ENCODE measurements at regions not wholly inside any gene's neighbourhood (a gene's known extent, or its start where the extent isn't known, plus 50 kb on each side); places are given as distances from the start of the nearest gene placed in this dataset.

- no peak for DNase-seq
These were observed 420.3 kb downstream of the PCDH17 start for GRCh38 chr13:58051807-58052375.

GRCh38 chr13:58056426-58056825, 424.9 kb downstream of the PCDH17 start:
- DNase-seq: no peak

- DNase-seq: no peak
These were observed 428.1 kb downstream of the PCDH17 start for GRCh38 chr13:58059624-58060023.

DNA sequence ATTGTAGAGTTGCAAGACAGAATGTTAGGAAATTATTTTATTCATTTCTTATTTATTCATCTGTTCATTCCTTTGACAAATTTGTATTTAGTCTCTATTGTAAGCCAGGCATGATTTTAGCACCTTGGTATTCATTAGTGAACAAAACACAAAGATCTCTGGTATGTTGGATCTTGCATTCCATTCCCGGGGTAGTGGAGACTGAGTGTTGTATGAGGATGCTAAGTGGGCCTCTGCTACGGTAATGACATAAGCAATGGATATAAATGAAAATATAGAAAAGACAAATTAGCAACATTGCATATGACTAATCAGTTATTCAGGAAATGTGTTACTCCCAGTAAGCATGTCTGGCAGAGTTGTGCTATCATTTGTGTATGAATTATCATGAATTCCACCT, 449.3 kb downstream of the PCDH17 start:
- DNase-seq: no peak

GRCh38 chr13:58081301-58081820, 449.8 kb downstream of the PCDH17 start:
- no peak for DNase-seq

- DNase-seq: no peak
These were observed 451.5 kb downstream of the PCDH17 start for GRCh38 chr13:58083064-58083463.

GRCh38 chr13:58085274-58085673, 453.7 kb downstream of the PCDH17 start:
- DNase-seq: no peak

GRCh38 chr13:58085819-58086218, 454.3 kb downstream of the PCDH17 start:
- DNase-seq: no peak

DNA sequence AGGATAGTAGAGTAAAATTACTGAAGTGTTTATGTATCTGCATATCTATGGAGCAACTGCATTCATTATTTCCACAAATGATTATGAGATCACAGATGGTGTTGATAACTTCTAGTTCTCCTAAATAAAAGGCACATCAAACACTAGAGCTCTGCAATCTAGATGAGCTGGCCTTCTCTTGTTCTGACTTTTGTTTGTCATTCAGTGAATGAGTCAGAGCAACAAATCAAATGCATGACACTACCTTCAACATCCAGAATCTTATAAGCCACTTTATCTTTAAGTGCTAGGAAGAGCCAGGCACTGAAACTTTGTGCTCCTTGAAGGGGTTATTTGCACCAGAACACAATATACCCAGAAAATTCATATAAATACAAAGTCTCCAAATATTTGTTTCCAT, 456.0 kb downstream of the PCDH17 start:
- DNase-seq: no peak

GRCh38 chr13:58093394-58093793, 461.9 kb downstream of the PCDH17 start:
- no peak for DNase-seq

GRCh38 chr13:58097831-58098230, 466.3 kb downstream of the PCDH17 start:
- no peak for DNase-seq

DNA sequence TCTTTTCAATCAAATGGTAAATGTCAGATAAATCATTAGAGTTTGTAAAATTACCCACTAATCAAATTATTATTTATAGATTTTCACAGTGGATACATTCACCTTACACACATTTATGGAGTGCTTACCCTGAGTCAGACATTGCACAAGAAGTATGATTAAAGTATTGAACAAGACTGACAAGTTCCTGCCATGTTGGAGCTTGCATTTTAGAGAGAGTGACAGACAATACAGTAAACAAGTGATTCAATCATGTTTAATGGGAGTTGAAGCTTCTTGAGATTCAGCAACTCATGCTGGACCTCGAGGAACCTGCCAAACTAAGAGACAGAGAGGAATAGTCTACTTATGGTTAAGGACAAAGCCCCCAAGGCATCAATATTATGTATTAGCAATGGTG, 487.8 kb downstream of the PCDH17 start:
- DNase-seq: no peak

DNA sequence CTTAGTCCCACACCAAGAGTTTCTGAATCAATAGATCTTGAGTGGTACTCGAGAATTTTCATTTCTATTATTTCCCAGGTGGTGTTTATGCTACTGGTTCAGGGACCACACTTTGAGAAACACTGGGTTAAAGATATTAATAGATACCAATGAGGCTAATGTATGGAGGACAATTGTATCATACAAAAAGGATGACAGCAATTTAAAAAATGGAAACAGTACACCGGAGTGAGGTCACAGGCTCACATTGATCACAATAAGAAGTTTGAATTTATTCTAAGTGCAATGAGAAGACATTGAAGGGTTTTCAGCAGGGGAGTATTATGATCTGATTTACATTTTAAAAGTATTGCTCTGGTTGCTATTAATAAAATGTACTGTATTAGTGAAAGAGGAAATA, 488.3 kb downstream of the PCDH17 start:
- no peak for DNase-seq

DNA sequence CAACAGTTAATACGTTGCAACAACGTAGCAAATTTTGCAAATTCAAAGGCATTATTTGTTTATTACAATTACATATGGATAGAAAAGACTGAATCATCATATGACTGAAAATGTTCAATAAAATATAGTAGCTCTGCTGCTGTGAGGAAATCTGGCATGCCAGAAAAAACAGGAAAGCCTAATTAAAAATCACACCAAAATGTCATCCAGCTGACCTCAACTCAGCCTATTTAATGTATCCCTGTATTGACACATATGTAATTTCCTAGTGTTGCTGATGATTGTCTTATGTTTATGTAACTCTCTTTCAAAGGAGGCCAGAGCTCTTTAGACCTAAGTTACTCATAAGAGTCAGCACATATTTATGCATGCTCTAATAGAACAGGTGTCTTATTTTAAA, 495.0 kb downstream of the PCDH17 start:
- no peak for DNase-seq

- DNase-seq: no peak
These were observed 502.5 kb downstream of the PCDH17 start for GRCh38 chr13:58134012-58134411.

GRCh38 chr13:58134525-58134924, 503.0 kb downstream of the PCDH17 start:
- DNase-seq: no peak

- DNase-seq: no peak
These were observed 511.4 kb downstream of the PCDH17 start for GRCh38 chr13:58142952-58143351.

GRCh38 chr13:58144616-58145015, 513.1 kb downstream of the PCDH17 start:
- DNase-seq: no peak

DNA sequence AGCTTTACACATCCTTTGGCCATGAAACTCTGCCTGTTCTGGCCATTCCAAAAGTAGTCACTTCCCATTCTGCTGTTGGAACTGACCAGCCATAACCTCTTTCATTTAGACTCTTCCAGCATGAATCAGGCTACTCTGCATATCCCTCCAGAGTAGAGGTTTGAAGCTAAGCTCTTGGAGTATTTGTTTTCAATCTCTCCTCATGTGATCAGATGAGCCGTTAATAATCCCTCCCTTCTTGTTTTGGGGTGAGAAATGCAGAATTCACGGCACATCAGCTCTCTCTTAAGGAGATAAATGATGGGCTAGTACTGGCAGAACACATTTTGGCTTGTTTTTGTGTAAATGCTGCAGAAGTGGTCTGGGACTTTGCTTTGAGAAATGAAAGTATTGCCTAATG, 519.9 kb downstream of the PCDH17 start:
- DNase-seq: no peak

DNA sequence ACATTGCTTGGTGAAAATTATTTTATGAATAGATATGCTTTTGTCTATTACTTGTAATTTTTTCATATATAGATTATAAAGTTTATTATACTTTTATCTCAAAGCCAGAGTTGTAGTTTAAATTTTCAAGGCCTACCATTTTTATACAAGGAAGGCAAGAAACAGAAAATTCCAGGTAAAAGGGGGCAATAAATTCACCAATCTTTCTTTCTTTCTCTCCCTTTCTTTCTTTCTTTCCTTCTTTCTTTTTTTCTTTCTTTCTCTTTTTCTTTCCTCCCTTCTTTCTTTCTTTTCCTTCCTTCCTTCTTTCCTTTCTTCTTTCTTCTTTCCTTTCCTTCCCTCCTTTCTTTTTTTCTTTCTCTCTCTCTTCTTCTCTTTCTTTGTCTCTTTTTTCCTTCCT, 529.4 kb downstream of the PCDH17 start:
- DNase-seq: no peak

DNA sequence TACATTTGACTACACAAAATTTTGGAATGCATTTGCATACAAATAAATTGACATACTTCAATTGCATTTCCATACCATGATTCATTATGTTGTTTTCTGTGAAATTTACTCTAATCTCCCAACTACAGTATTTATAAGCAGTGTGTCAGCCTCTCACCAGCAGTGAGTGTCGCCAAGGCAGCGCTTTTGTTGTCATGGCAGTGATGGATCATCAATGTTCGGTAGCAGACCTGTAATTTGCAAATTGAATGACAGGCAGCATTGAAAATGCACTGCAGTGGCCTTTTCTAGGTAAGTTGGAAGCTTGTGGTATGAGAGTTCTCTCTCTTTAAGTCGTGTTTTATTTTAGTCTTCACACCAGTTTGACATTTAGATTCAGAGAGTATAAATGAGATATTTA, 534.1 kb downstream of the PCDH17 start:
- no peak for DNase-seq

DNA sequence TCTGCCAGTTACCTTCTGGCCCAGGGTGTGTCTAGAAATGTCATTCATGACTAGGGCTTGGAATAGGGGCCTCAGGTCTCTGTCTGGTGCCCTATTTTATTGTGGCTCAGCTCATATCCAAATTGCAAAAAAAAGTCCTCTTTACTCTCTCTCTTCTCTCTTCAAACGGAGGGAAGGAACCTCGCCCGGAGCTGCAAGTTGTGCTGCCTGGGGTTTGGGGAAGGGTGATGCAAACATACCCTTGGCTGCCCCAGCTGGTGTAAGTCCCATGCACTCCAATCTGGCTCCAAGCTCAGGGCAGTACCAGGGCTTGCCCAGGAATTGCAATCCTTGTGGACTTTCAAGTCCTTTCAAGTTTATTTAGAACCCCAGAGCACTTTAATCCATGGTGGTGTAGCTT, 549.6 kb downstream of the PCDH17 start:
- no peak for DNase-seq

- DNase-seq: no peak
These were observed 556.3 kb downstream of the PCDH17 start for GRCh38 chr13:58187881-58188280.

- DNase-seq: no peak
These were observed 559.0 kb downstream of the PCDH17 start for GRCh38 chr13:58190577-58190976.

DNA sequence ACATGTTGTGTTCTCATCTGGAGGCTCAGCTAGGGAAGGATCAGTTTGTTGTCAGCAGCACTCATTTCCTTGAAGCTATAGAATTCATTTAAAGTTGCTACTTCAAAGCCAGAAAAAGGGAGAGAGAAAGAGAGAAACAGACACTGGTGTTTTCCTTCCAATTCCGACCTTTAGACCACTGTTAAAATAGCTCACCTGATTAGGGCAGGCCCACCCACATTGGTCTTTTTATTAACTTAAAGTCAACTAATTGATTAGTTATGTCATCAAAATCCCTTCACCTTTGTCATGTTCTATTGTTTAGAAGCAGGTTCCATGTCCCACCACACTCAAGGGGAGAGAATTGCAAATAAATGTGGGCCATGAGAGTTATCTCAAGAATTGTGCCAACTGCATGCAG, 560.2 kb downstream of the PCDH17 start:
- DNase-seq: no peak

DNA sequence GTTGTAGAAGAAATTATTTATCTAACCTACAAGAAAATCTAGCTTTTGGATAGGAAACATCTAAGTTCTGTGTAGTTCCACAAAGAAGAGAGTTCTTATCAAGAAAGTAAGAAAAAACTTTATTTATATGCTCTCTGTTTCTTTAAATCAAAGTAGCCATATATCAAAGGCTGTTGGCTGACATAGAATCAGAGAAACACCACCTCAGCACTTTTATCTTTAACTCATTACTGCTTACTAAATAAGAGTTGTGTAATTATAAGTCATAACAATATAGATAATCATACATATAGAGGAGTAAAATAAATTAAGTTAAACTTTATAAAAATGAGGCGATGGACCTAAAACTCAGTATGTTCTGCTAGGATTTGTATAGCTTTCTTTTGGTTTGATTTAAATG, 570.6 kb downstream of the PCDH17 start:
- DNase-seq: no peak

Data from stimulated activated naive CD4-positive, alpha-beta T cell treated with Interleukin-2 at 50 U/mL for 16 hours (primary cell).